ENCODE measurements at regions not wholly inside any gene's neighbourhood (a gene's known extent, or its start where the extent isn't known, plus 50 kb on each side); places are given as distances from the start of the nearest gene placed in this dataset.

DNA sequence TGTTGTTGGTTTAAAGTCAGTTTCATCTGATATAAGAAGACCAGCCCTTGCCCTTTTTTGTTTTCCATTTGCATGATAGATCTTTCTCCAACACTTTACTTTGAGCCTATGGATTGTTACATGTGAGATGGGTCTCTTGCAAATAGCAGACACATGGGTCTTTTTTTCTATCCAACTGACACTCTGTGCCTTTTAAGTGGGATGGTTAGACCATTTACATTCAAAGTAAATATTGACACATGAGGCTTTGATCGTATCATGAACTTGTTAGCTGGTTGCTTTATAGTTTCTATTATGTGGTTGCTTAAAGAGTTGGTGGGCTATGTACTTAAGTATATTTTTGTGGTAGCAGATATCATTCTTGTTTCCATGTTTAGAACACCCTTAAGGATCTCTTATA is 213.4 kb upstream of the G2E3 start:
- no peak for TF ChIP-seq CTCF (conservative IDR thresholded peaks at IDR 0.05; ENCODE audit: low read depth, low read length)
- TF ChIP-seq EZH2 (IDR thresholded peaks at IDR 0.05; ENCODE audit: low read length, unreplicated experiment) = no peak
- no peak for TF ChIP-seq EZH2phosphoT487 (IDR thresholded peaks at IDR 0.05; ENCODE audit: borderline replicate concordance, low read length)
